HPDE6-E6E7 (cell line): ENCODE measurements at regions not wholly inside any gene's neighbourhood (a gene's known extent, or its start where the extent isn't known, plus 50 kb on each side); places are given as distances from the start of the nearest gene placed in this dataset.
A peak's percentile ranks its signal among the peaks of the same experiment; 100 is the strongest.

Experiments used
- DNase-seq: peaks from one replicate; pipeline ENCODE4 v3.0.0; 2011; ENCODE audit warnings: missing footprints; ENCODE audit errors: extremely low spot score

GRCh38 chr4:59238212-59238611 lies 1961.9 kb upstream of the ADGRL3 start:
- no peak for DNase-seq

- DNase-seq = no peak
Observed at GRCh38 chr4:59240011-59240410, 1960.1 kb upstream of the ADGRL3 start.

GRCh38 chr4:59243038-59243437 lies 1957.1 kb upstream of the ADGRL3 start:
- no peak for DNase-seq

GRCh38 chr4:59247032-59247431 lies 1953.1 kb upstream of the ADGRL3 start:
- DNase-seq = peak; percentile 3

GRCh38 chr4:59248313-59248712 lies 1951.8 kb upstream of the ADGRL3 start:
- no peak for DNase-seq

- no peak for DNase-seq
Observed at GRCh38 chr4:59249110-59249509, 1951.0 kb upstream of the ADGRL3 start.

GRCh38 chr4:59258002-59258401 lies 1942.1 kb upstream of the ADGRL3 start:
- no peak for DNase-seq

GRCh38 chr4:59307609-59308008 lies 1892.5 kb upstream of the ADGRL3 start:
- no peak for DNase-seq

GRCh38 chr4:59314637-59315036 lies 1885.5 kb upstream of the ADGRL3 start:
- no peak for DNase-seq

- DNase-seq = no peak
Observed at GRCh38 chr4:59339631-59340030, 1860.5 kb upstream of the ADGRL3 start.

GRCh38 chr4:59341506-59341905 lies 1858.6 kb upstream of the ADGRL3 start:
- no peak for DNase-seq

- DNase-seq = no peak
Observed at GRCh38 chr4:59348949-59349348, 1851.2 kb upstream of the ADGRL3 start.

- no peak for DNase-seq
Observed at GRCh38 chr4:59369229-59369628, 1830.9 kb upstream of the ADGRL3 start.

GRCh38 chr4:59374416-59374815 lies 1825.7 kb upstream of the ADGRL3 start:
- DNase-seq = no peak

GRCh38 chr4:59380841-59381366 lies 1819.2 kb upstream of the ADGRL3 start:
- no peak for DNase-seq

- DNase-seq = no peak
Observed at GRCh38 chr4:59381591-59381990, 1818.5 kb upstream of the ADGRL3 start.

- no peak for DNase-seq
Observed at GRCh38 chr4:59387759-59388758, 1812.1 kb upstream of the ADGRL3 start.

GRCh38 chr4:59393780-59394179 lies 1806.3 kb upstream of the ADGRL3 start:
- DNase-seq = no peak

- DNase-seq = no peak
Observed at GRCh38 chr4:59400334-59400733, 1799.8 kb upstream of the ADGRL3 start.

GRCh38 chr4:59409647-59410046 lies 1790.5 kb upstream of the ADGRL3 start:
- no peak for DNase-seq

- DNase-seq = no peak
Observed at GRCh38 chr4:59412739-59413138, 1787.4 kb upstream of the ADGRL3 start.

GRCh38 chr4:59455751-59456150 lies 1744.4 kb upstream of the ADGRL3 start:
- peak; percentile 1 for DNase-seq

GRCh38 chr4:59457576-59457975 lies 1742.5 kb upstream of the ADGRL3 start:
- no peak for DNase-seq
